Esophagus squamous epithelium (tissue), 4 donors: ENCODE measurements at regions not wholly inside any gene's neighbourhood (a gene's known extent, or its start where the extent isn't known, plus 50 kb on each side); places are given as distances from the start of the nearest gene placed in this dataset.

Source experiments
- CTCF ChIP-seq, 6 experiments: fragments of 450-650 bp in 4 of 6; fragments of 200-600 bp in 2 of 6; sonication (generic) in 2 of 6; IDR thresholded peaks; one replicate each; pipeline ENCODE4 v1.5.1; 2016 to 2019; ENCODE audit warnings: antibody characterized with exemption in 6 of 6, mild to moderate bottlenecking in 4 of 6, moderate library complexity in 4 of 6
- POLR2A ChIP-seq, 4 donors: fragments of 450-650 bp; IDR thresholded peaks; one replicate each; pipeline ENCODE4 v1.6.1; 2017; ENCODE audit warnings: antibody characterized with exemption in 4 of 4, mild to moderate bottlenecking in 4 of 4, moderate library complexity in 3 of 4

GRCh38 chr6:99189823-99190721 is 159.4 kb downstream of the FAXC start:
- TF ChIP-seq POLR2A (IDR thresholded peaks at IDR 0.05) = no peak
- no peak for TF ChIP-seq CTCF (IDR thresholded peaks at IDR 0.05)
